22Rv1 (cell line): ENCODE measurements at regions not wholly inside any gene's neighbourhood (a gene's known extent, or its start where the extent isn't known, plus 50 kb on each side); places are given as distances from the start of the nearest gene placed in this dataset.

Experiments
- H3K27ac ChIP-seq: fragments of 450-650 bp; 2 replicates; pipeline ENCODE4 v1.5.1; 2017
- ZFX ChIP-seq: fragments of 450-650 bp; IDR thresholded peaks from 2 replicates; pipeline ENCODE4 v1.6.1; 2017; ENCODE audit warnings: antibody characterized with exemption, borderline replicate concordance
- TF ChIP-seq, protein P1 (sequence below): fragments of 450-650 bp; IDR thresholded peaks from 2 replicates; pipeline ENCODE4 v1.5.1; 2017; ENCODE audit warnings: mild to moderate bottlenecking

DNA sequence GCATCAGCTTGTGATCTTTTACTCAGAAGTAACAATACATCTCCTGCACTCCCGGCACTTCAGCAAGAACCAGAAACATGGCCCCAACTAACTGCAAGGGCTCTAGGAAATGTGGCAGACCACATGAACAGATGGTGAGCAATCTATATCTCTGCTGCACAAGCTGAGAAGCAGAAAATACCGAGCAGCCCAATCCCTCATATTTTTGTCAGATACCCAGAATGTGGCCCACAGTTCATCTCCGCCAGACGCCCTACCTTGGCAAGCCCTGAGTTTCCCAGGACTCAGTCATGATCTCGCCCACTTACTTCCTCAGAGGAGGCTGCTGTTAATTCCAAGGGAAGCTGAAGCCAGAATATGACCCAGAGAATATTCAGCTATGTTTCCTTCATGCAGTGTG lies 63.1 kb upstream of the PHACTR1 start:
- TF ChIP-seq ZFX = no peak
- TF ChIP-seq, protein P1, sequence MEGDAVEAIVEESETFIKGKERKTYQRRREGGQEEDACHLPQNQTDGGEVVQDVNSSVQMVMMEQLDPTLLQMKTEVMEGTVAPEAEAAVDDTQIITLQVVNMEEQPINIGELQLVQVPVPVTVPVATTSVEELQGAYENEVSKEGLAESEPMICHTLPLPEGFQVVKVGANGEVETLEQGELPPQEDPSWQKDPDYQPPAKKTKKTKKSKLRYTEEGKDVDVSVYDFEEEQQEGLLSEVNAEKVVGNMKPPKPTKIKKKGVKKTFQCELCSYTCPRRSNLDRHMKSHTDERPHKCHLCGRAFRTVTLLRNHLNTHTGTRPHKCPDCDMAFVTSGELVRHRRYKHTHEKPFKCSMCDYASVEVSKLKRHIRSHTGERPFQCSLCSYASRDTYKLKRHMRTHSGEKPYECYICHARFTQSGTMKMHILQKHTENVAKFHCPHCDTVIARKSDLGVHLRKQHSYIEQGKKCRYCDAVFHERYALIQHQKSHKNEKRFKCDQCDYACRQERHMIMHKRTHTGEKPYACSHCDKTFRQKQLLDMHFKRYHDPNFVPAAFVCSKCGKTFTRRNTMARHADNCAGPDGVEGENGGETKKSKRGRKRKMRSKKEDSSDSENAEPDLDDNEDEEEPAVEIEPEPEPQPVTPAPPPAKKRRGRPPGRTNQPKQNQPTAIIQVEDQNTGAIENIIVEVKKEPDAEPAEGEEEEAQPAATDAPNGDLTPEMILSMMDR = no peak
- H3K27ac ChIP-seq = no peak overlapping the region

DNA sequence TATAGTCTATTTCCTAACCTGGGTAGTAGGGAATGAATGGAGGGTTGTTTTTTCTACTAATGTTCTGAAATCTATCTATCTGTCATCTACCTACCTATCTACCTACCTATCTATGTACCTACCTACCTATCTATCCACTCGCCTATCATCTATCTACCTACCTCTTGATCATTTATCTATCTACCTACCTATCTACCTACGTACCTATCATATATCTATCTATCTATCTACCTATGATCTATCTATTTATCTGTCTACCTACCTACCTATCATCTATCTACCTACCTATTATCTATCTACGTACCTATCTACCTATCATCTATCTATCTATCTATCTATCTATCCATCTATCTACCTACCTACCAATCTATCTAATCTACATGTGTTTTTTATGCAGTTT lies 62.5 kb upstream of the PHACTR1 start:
- TF ChIP-seq ZFX = no peak
- TF ChIP-seq, protein P1 = no peak
- H3K27ac ChIP-seq = no peak overlapping the region

DNA sequence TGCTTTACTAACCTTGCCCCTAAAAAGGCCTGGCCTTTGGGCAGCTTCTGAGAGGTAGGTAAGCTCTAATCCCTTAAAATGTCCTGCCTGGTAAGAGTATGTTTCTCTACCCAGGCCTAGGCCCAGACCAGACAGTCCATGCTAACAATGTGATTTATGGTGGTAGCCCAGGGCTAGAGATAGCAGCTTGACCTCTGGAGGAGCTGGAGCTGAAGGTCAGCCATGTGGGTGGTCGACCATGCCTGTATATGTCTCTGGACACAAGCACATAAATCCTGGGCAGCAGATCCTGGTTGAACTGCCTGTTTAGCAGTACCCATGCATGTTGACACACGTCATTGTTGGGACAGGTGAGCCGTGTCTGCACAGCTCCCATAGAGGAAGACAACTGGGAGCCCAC lies 62.1 kb upstream of the PHACTR1 start:
- TF ChIP-seq, protein P1 = no peak
- TF ChIP-seq ZFX = no peak

DNA sequence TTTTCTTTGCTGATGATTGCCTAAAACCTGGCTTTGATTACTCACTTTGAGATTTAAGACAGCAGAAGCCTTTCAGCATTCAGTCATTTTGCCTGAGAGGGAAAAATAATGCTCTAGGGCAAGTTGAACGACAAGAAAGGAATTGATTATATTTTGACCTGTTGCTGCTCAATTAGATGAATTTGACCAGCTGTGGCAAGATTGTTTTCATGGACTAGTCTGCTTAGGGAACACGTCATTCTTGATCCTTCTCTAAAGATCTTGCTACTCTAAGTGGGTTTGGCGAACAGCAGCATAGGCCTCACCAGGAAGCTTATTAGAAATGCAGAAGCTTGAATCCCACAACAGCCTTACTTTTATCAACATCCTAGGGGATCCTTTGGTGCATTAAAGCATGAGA lies 59.7 kb upstream of the PHACTR1 start:
- no peak for TF ChIP-seq ZFX
- TF ChIP-seq, protein P1 = no peak
- no peak overlapping the region for H3K27ac ChIP-seq

More for the DNA sequence above, 62.1 kb upstream of the PHACTR1 start:
- no peak overlapping the region for H3K27ac ChIP-seq

DNA sequence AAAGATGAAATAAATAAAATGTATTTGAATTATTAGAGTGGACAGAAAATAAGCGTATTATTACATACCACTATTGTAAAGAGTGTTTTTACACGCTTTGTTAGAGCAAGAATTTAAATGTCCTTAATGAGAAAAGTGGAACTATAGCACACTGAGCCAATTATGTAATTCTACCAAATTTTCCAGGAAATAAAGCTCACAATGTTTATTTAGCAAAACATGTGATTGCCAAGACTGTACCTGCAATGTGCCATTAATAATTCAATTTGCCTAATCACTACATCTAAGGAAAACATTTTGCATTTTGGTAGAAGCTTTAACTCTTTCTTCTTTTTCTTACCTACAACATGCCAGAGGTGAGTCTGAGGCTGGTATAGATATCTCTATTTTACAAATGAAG lies 58.7 kb upstream of the PHACTR1 start:
- H3K27ac ChIP-seq = no peak overlapping the region
- no peak for TF ChIP-seq ZFX
- TF ChIP-seq, protein P1 = no peak

DNA sequence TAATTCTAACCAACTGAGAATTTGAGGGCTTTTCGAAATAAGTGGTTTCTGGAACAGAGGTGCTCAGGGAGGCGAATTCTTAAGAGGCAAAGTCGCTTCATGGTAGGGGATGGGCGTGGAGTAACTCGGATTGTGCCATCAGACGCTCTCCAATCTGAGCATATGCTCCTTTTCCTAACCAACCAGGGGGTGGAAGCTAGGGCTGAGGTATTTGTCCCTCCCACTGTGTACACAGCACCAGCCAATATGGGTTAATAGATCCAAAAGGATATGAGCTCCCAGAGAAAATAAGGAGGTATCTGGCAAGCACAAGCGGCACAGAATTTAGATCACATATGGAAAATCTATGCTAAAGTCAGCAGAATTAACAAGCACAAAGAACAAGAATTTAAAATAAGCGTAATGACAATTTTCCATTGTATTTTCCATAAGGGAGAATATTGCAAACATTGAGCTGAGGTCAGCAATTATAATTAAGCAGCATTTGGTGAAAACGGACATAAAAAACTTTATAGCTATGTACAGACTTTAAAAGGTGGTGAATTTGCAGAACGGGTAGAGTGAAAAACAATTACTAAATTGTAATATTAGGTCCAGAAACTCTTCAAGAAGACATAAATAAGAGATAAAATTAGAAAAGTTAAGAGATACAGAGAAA lies 55.0 kb upstream of the PHACTR1 start:
- TF ChIP-seq, protein P1 = no peak
- TF ChIP-seq ZFX = no peak
- H3K27ac ChIP-seq = no peak overlapping the region
